Effector memory CD8-positive, alpha-beta T cell (primary cell): ENCODE measurements at regions not wholly inside any gene's neighbourhood (a gene's known extent, or its start where the extent isn't known, plus 50 kb on each side); places are given as distances from the start of the nearest gene placed in this dataset.
"Not testable (repeated sequence)": the region's sequence is repeated elsewhere in the genome, so short reads cannot be mapped to it uniquely, and the experiment has no call there.

ENCODE experiments used
- ATAC-seq: fragments of 150-1000 bp; cut with Tn5 transposase; replicated peaks from 2 replicates; pipeline ENCODE4 v1.10.0; 2021; ENCODE audit warnings: mild to moderate bottlenecking, moderate library complexity
- DNase-seq, 3 experiments: peaks; one replicate each; pipeline ENCODE4 v3.0.0; 2021
- H3K27ac Mint-ChIP-seq, 2 donors: one replicate each; pipeline ENCODE4 v1.8.0; 2022; ENCODE audit warnings: mild to moderate bottlenecking in 2 of 2, mixed read lengths in 2 of 2, moderate library complexity in 2 of 2
- H3K27me3 Mint-ChIP-seq, 2 donors: one replicate each; pipeline ENCODE4 v1.8.0; 2022; ENCODE audit warnings: mixed read lengths in 2 of 2
- H3K36me3 Mint-ChIP-seq: one replicate; pipeline ENCODE4 v1.8.0; 2022; ENCODE audit warnings: mild to moderate bottlenecking, moderate library complexity, mixed read lengths; ENCODE audit not compliant: insufficient read depth
- H3K4me1 Mint-ChIP-seq, 2 donors: one replicate each; pipeline ENCODE4 v1.8.0; 2022; ENCODE audit warnings: low read depth in 2 of 2, mixed read lengths in 2 of 2
- H3K4me3 Mint-ChIP-seq, 2 donors: one replicate each; pipeline ENCODE4 v1.8.0; 2022; ENCODE audit warnings: mild to moderate bottlenecking in 2 of 2, mixed read lengths in 2 of 2, moderate library complexity in 2 of 2
- H3K9me3 Mint-ChIP-seq, 2 donors: one replicate each; pipeline ENCODE4 v1.8.0; 2022; ENCODE audit warnings: mixed read lengths in 2 of 2

GRCh38 chr19:30114095-30114494 is 172.1 kb downstream of the URI1 start:
- not testable (repeated sequence) for H3K36me3 Mint-ChIP-seq, H3K27ac Mint-ChIP-seq, H3K4me3 Mint-ChIP-seq, ATAC-seq, H3K4me1 Mint-ChIP-seq, DNase-seq, H3K9me3 Mint-ChIP-seq
- H3K27me3 Mint-ChIP-seq: peaks cover 14 to 16% of the 10 kb centered on the region in 2 donors

GRCh38 chr19:30115947-30116346 is 173.9 kb downstream of the URI1 start:
- no peak for ATAC-seq
- H3K36me3 Mint-ChIP-seq: no peaks in the 10 kb centered on the region

GRCh38 chr19:30116530-30116929 is 174.5 kb downstream of the URI1 start:
- no peaks in the 10 kb centered on the region for H3K36me3 Mint-ChIP-seq
- H3K4me1 Mint-ChIP-seq: peaks cover 0 to 3% of the 10 kb centered on the region in 2 donors
- ATAC-seq (no peak), DNase-seq (no peak)
- H3K4me3 Mint-ChIP-seq: no peak overlapping the region
- H3K27me3 Mint-ChIP-seq: peaks cover 6 to 10% of the 10 kb centered on the region in 2 donors
- no peaks in the 10 kb centered on the region for H3K9me3 Mint-ChIP-seq
- no peak overlapping the region for H3K27ac Mint-ChIP-seq

More at GRCh38 chr19:30115947-30116346, 173.9 kb downstream of the URI1 start:
- H3K27ac Mint-ChIP-seq: no peak overlapping the region
- DNase-seq: no peak
- peaks cover 0 to 2% of the 10 kb centered on the region in 2 donors for H3K4me1 Mint-ChIP-seq
- peaks cover under 1 to 9% of the 10 kb centered on the region in 2 donors for H3K27me3 Mint-ChIP-seq
- no peaks in the 10 kb centered on the region for H3K9me3 Mint-ChIP-seq
- no peak overlapping the region for H3K4me3 Mint-ChIP-seq

GRCh38 chr19:30116984-30117555 is 175.0 kb downstream of the URI1 start:
- H3K36me3 Mint-ChIP-seq: no peaks in the 10 kb centered on the region

GRCh38 chr19:30117636-30118145 is 175.7 kb downstream of the URI1 start:
- ATAC-seq: no peak
- H3K9me3 Mint-ChIP-seq: no peaks in the 10 kb centered on the region

More at GRCh38 chr19:30116984-30117555, 175.0 kb downstream of the URI1 start:
- Mint-ChIP-seq H3K27ac (no peak overlapping the region), H3K4me1 (peaks cover 0 to 3% of the 10 kb centered on the region in 2 donors), H3K27me3 (peaks cover 10 to 11% of the 10 kb centered on the region in 2 donors), H3K9me3 (no peaks in the 10 kb centered on the region), H3K4me3 (no peak overlapping the region)
- no peak for ATAC-seq
- DNase-seq: no peak

GRCh38 chr19:30118221-30118620 is 176.2 kb downstream of the URI1 start:
- H3K4me1 Mint-ChIP-seq: peaks cover 0 to 3% of the 10 kb centered on the region in 2 donors
- ATAC-seq (no peak), DNase-seq (no peak)
- H3K4me3 Mint-ChIP-seq: no peak overlapping the region
- peaks cover 10 to 20% of the 10 kb centered on the region in 2 donors for H3K27me3 Mint-ChIP-seq
- H3K36me3 Mint-ChIP-seq: no peaks in the 10 kb centered on the region
- no peaks in the 10 kb centered on the region for H3K9me3 Mint-ChIP-seq
- no peak overlapping the region for H3K27ac Mint-ChIP-seq

More at GRCh38 chr19:30117636-30118145, 175.7 kb downstream of the URI1 start:
- no peak for DNase-seq
- peaks cover 0 to 3% of the 10 kb centered on the region in 2 donors for H3K4me1 Mint-ChIP-seq
- H3K36me3 Mint-ChIP-seq: no peaks in the 10 kb centered on the region
- no peak overlapping the region for H3K27ac Mint-ChIP-seq
- no peak overlapping the region for H3K4me3 Mint-ChIP-seq
- H3K27me3 Mint-ChIP-seq: peaks cover 10 to 18% of the 10 kb centered on the region in 2 donors

- H3K27me3 Mint-ChIP-seq: peaks cover 10 to 25% of the 10 kb centered on the region in 2 donors
- H3K36me3 Mint-ChIP-seq: no peaks in the 10 kb centered on the region
- no peak overlapping the region for H3K4me3 Mint-ChIP-seq
- DNase-seq (no peak), ATAC-seq (no peak)
- H3K27ac Mint-ChIP-seq: no peak overlapping the region
- H3K4me1 Mint-ChIP-seq: peaks cover 0 to 3% of the 10 kb centered on the region in 2 donors
- H3K9me3 Mint-ChIP-seq: no peaks in the 10 kb centered on the region
These were observed 176.7 kb downstream of the URI1 start for GRCh38 chr19:30118760-30119159.

GRCh38 chr19:30119180-30119908 is 177.3 kb downstream of the URI1 start:
- Mint-ChIP-seq H3K27ac (no peak overlapping the region), H3K4me1 (peaks cover 0 to 3% of the 10 kb centered on the region in 2 donors), H3K27me3 (peaks cover 10 to 28% of the 10 kb centered on the region in 2 donors), H3K4me3 (no peak overlapping the region), H3K9me3 (no peaks in the 10 kb centered on the region), H3K36me3 (no peaks in the 10 kb centered on the region)
- ATAC-seq (no peak), DNase-seq (no peak)

GRCh38 chr19:30120860-30121484 is 178.9 kb downstream of the URI1 start:
- no peaks in the 10 kb centered on the region for H3K36me3 Mint-ChIP-seq
- no peaks in the 10 kb centered on the region for H3K9me3 Mint-ChIP-seq
- no peak overlapping the region for H3K4me3 Mint-ChIP-seq
- peaks cover 0 to 3% of the 10 kb centered on the region in 2 donors for H3K4me1 Mint-ChIP-seq
- no peak for DNase-seq
- H3K27ac Mint-ChIP-seq: no peak overlapping the region
- H3K27me3 Mint-ChIP-seq: peaks cover 10 to 38% of the 10 kb centered on the region in 2 donors
- no peak for ATAC-seq

- H3K9me3 Mint-ChIP-seq: no peaks in the 10 kb centered on the region
- no peak for ATAC-seq
- DNase-seq: no peak
- no peak overlapping the region for H3K4me3 Mint-ChIP-seq
- peaks cover 10 to 38% of the 10 kb centered on the region in 2 donors for H3K27me3 Mint-ChIP-seq
- no peaks in the 10 kb centered on the region for H3K36me3 Mint-ChIP-seq
- peaks cover 0 to 3% of the 10 kb centered on the region in 2 donors for H3K4me1 Mint-ChIP-seq
- H3K27ac Mint-ChIP-seq: no peak overlapping the region
These were observed 180.4 kb downstream of the URI1 start for GRCh38 chr19:30122431-30122830.

- ATAC-seq: no peak
- H3K9me3 Mint-ChIP-seq: no peaks in the 10 kb centered on the region
- peaks cover 0 to 3% of the 10 kb centered on the region in 2 donors for H3K4me1 Mint-ChIP-seq
- no peaks in the 10 kb centered on the region for H3K36me3 Mint-ChIP-seq
- H3K27me3 Mint-ChIP-seq: peaks cover 10 to 38% of the 10 kb centered on the region in 2 donors
- H3K4me3 Mint-ChIP-seq: no peak overlapping the region
- H3K27ac Mint-ChIP-seq: no peak overlapping the region
- DNase-seq: no peak
These were observed 181.1 kb downstream of the URI1 start for GRCh38 chr19:30123119-30123518.

- Mint-ChIP-seq H3K4me1 (peaks cover 0 to 3% of the 10 kb centered on the region in 2 donors), H3K27ac (no peak overlapping the region), H3K4me3 (no peak overlapping the region), H3K27me3 (peaks cover 10 to 38% of the 10 kb centered on the region in 2 donors), H3K9me3 (no peaks in the 10 kb centered on the region), H3K36me3 (no peaks in the 10 kb centered on the region)
- ATAC-seq (no peak), DNase-seq (no peak)
These were observed 181.6 kb downstream of the URI1 start for GRCh38 chr19:30123611-30124010.

- no peaks in the 10 kb centered on the region for H3K36me3 Mint-ChIP-seq
- H3K27me3 Mint-ChIP-seq: peaks cover 7 to 30% of the 10 kb centered on the region in 2 donors
- no peaks in the 10 kb centered on the region for H3K9me3 Mint-ChIP-seq
- no peaks in the 10 kb centered on the region for H3K4me1 Mint-ChIP-seq
- no peak overlapping the region for H3K27ac Mint-ChIP-seq
- ATAC-seq (no peak), DNase-seq (no peak)
- no peak overlapping the region for H3K4me3 Mint-ChIP-seq
These were observed 186.2 kb downstream of the URI1 start for GRCh38 chr19:30128211-30128610.
